ENCODE measurements at regions not wholly inside any gene's neighbourhood (a gene's known extent, or its start where the extent isn't known, plus 50 kb on each side); places are given as distances from the start of the nearest gene placed in this dataset.
"Not testable (repeated sequence)": the region's sequence is repeated elsewhere in the genome, so short reads cannot be mapped to it uniquely, and the experiment has no call there.

DNA sequence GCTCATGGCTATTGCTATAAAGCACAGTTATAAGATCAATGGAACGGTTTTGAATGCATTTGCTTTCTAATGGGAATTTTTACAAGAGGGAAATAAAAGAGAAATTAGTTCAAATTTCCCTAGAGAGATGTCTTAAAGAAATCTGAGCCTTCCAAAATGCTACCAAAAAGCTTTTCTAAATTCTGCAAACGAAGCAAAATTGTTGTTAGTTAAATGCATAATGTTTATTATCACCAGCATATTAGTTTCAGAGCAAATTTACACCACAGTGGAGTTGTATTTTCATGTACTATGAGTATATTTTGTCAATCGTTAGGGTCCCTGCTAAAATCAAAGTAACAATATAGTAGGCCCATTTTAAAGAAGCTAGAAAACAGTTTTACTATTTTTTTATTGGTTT lies 67.4 kb upstream of the KIF2A start:
- H3K4me3 Mint-ChIP-seq; DNase-seq; POLR2A ChIA-PET; H3K27me3 Mint-ChIP-seq; H3K36me3 Mint-ChIP-seq (ENCODE audit: low read depth); CTCF ChIA-PET; H3K9me3 Mint-ChIP-seq; H3K27ac Mint-ChIP-seq; ATAC-seq: not testable (repeated sequence)
- peaks cover 41% of the 10 kb centered on the region for H3K4me1 Mint-ChIP-seq (ENCODE audit: low read depth)
- intact Hi-C loops (cut with micrococcal nuclease): loop anchor here (10.0 kb wide), 1 partner anchor 46 kb away; no protein-coding TSS in a partner anchor

GRCh38 chr5:62240494-62240893 lies 65.5 kb upstream of the KIF2A start:
- H3K4me3 Mint-ChIP-seq; CTCF ChIA-PET; DNase-seq; POLR2A ChIA-PET; H3K9me3 Mint-ChIP-seq; H3K36me3 Mint-ChIP-seq (ENCODE audit: low read depth); intact Hi-C loops (cut with micrococcal nuclease); ATAC-seq; H3K27ac Mint-ChIP-seq; H3K27me3 Mint-ChIP-seq: not testable (repeated sequence)
- H3K4me1 Mint-ChIP-seq (ENCODE audit: low read depth): peaks cover 43% of the 10 kb centered on the region

DNA sequence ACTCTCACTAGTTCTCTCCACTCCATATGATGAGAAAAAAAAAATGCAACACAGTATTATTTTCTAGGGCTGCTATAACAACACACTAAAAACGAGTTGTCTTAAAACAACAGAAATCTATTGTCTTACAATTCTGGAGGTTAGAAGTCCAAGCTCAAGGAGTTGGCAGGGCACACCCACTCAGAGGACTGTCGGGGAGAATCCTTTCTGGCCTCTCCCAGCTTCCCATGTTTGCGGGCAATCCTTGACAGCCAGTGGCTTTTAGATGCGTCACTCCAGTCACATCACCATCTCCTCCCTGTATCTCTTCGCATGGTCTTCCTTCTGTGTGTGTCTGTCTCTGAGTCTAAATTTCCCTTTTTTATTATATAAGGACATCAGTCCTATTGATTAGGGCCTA lies 64.0 kb upstream of the KIF2A start:
- CTCF ChIA-PET: interaction anchor here (1.4 kb wide), 1 partner anchor 17 kb away, joined by 3 read pairs; no protein-coding TSS in a partner anchor
- H3K36me3 Mint-ChIP-seq (ENCODE audit: low read depth); DNase-seq; H3K4me3 Mint-ChIP-seq; ATAC-seq; intact Hi-C loops (cut with micrococcal nuclease); H3K27ac Mint-ChIP-seq; H3K9me3 Mint-ChIP-seq; H3K27me3 Mint-ChIP-seq; POLR2A ChIA-PET: not testable (repeated sequence)
- peaks cover 34% of the 10 kb centered on the region for H3K4me1 Mint-ChIP-seq (ENCODE audit: low read depth)

DNA sequence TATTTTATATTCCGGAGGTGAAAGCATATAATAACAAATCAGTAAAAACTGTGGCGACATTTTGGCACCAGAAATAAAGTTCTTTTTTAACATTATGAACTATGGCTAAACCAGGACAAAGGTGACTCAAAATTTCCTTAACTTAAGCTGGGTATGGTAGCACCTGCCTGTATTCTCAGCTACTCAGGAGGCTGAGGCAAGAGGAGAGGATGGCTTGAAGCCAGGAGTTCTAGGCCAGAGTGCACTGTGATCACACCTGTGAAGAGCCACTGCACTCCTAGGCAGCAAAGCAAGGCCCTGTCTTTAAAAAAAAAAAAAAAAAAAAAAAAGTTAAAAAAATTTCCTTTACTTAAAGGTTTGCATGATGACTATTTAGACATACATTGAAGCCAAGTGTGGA lies 63.0 kb upstream of the KIF2A start:
- intact Hi-C loops (cut with micrococcal nuclease); POLR2A ChIA-PET; H3K9me3 Mint-ChIP-seq; DNase-seq; H3K27me3 Mint-ChIP-seq; CTCF ChIA-PET; H3K27ac Mint-ChIP-seq; H3K4me3 Mint-ChIP-seq; H3K36me3 Mint-ChIP-seq (ENCODE audit: low read depth): not testable (repeated sequence)
- peak; percentile 62 for ATAC-seq
- peaks cover 29% of the 10 kb centered on the region for H3K4me1 Mint-ChIP-seq (ENCODE audit: low read depth)

GRCh38 chr5:62248192-62248591 lies 57.8 kb upstream of the KIF2A start:
- H3K27me3 Mint-ChIP-seq; POLR2A ChIA-PET; H3K4me3 Mint-ChIP-seq; H3K9me3 Mint-ChIP-seq; intact Hi-C loops (cut with micrococcal nuclease): not testable (repeated sequence)
- DNase-seq (peak; percentile 53), ATAC-seq (peak; percentile 60)
- CTCF ChIA-PET: interaction anchor here (1.3 kb wide), 1 partner anchor 9 kb away, joined by 3 read pairs; no protein-coding TSS in a partner anchor
- Mint-ChIP-seq H3K4me1 (ENCODE audit: low read depth) (peaks cover 35% of the 10 kb centered on the region), H3K27ac (peak overlapping the region; percentile 39), H3K36me3 (ENCODE audit: low read depth) (peaks cover 10% of the 10 kb centered on the region)

DNA sequence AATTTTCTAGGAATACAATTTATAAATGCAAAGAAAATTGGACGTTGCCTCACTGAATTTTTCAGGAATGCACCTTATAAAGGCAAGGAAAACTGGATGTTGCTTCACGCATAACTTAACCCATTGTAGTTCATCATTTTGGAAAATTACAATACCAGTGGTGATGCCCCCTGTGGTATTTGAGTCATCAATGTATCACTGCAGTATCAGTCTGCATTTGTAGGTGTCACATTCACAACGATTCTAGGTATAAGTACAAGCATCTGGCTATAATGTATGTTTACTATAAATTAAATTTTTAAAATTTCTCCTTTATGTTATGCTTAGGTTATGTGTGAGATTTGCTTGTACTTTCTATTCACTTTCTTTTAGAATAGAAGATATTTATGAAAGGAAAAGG lies 55.9 kb upstream of the KIF2A start:
- ATAC-seq (peak; percentile 81), DNase-seq (peak; percentile 26)
- CTCF ChIA-PET: interaction anchor here (1.4 kb wide), 1 partner anchor 35 kb away, joined by 3 read pairs; no protein-coding TSS in a partner anchor
- H3K4me3 Mint-ChIP-seq; H3K27ac Mint-ChIP-seq; H3K27me3 Mint-ChIP-seq; POLR2A ChIA-PET; intact Hi-C loops (cut with micrococcal nuclease): not testable (repeated sequence)
- H3K36me3 Mint-ChIP-seq (ENCODE audit: low read depth): peaks cover 21% of the 10 kb centered on the region
- H3K4me1 Mint-ChIP-seq (ENCODE audit: low read depth): peaks cover 49% of the 10 kb centered on the region
- peaks cover 14% of the 10 kb centered on the region for H3K9me3 Mint-ChIP-seq

DNA sequence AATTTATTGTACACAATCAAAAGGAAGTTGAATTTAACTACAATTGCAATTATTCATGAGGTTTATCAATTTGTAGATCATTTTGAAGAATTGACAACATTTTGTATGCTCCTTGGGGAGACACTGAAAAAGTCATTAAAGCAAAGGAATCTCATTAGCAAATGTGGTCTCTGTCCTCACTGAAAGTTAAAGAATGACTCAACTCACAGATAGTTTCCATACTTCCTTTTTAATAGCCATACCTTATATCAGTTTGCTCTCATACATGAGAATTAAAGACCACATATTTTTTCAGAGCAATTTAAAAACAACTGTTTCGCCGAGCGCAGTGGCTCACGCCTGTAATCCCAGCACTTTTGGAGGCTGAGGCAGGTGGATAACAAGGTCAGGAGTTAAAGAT lies 55.1 kb upstream of the KIF2A start:
- Mint-ChIP-seq H3K27ac (peak overlapping the region; percentile 61), H3K9me3 (peaks cover 14% of the 10 kb centered on the region), H3K4me1 (ENCODE audit: low read depth) (peaks cover 54% of the 10 kb centered on the region), H3K36me3 (ENCODE audit: low read depth) (peaks cover 21% of the 10 kb centered on the region)
- DNase-seq; CTCF ChIA-PET; H3K27me3 Mint-ChIP-seq; intact Hi-C loops (cut with micrococcal nuclease); ATAC-seq; POLR2A ChIA-PET; H3K4me3 Mint-ChIP-seq: not testable (repeated sequence)

DNA sequence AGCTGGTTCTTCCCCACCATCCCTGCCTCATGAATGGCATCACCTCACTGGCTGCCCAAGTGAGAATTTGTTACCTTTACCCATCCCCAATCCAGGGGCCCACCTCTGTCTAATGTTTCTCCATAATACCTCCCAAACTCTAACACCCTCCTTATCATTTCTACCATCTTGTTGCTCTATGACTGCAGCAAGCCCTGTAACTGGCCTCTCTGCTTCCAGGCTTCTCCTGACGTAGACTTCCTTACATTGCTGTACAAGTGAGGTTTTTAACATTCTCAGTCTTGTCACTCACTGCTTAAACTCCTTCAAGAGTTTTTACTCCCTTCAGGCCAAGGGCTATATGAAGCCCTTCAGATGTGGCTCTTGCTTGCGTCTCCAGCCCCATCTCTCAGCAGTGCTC lies 53.5 kb upstream of the KIF2A start:
- CTCF ChIA-PET; H3K4me3 Mint-ChIP-seq; DNase-seq; intact Hi-C loops (cut with micrococcal nuclease); H3K27me3 Mint-ChIP-seq; ATAC-seq; POLR2A ChIA-PET: not testable (repeated sequence)
- Mint-ChIP-seq H3K36me3 (ENCODE audit: low read depth) (peaks cover 21% of the 10 kb centered on the region), H3K9me3 (peaks cover 14% of the 10 kb centered on the region), H3K4me1 (ENCODE audit: low read depth) (peaks cover 65% of the 10 kb centered on the region), H3K27ac (peak overlapping the region; percentile 51)

GRCh38 chr5:62255551-62255950 lies 50.5 kb upstream of the KIF2A start:
- Mint-ChIP-seq H3K4me1 (ENCODE audit: low read depth) (peaks cover 77% of the 10 kb centered on the region), H3K36me3 (ENCODE audit: low read depth) (peaks cover 33% of the 10 kb centered on the region), H3K27ac (peak overlapping the region; percentile 88), H3K9me3 (peaks cover 16% of the 10 kb centered on the region)
- intact Hi-C loops (cut with micrococcal nuclease): loop anchor here (5.0 kb wide), 1 partner anchor 52 kb away; the partner anchor contains the start of gene KIF2A
- DNase-seq, CTCF ChIA-PET, H3K4me3 Mint-ChIP-seq, ATAC-seq, H3K27me3 Mint-ChIP-seq: not testable (repeated sequence)
- POLR2A ChIA-PET: interaction anchor here (1.7 to 2.3 kb wide), 4 partner anchors 13 to 53 kb away, joined by 5 to 9 read pairs (median 6); partner anchors contain the start of gene KIF2A

Data from activated CD8-positive, alpha-beta T cell treated with anti-CD3 and anti-CD28 coated beads for 36 hours (primary cell).